CD4-positive, alpha-beta T cell treated with Interferon gamma for 1 hour (primary cell): ENCODE measurements at regions not wholly inside any gene's neighbourhood (a gene's known extent, or its start where the extent isn't known, plus 50 kb on each side); places are given as distances from the start of the nearest gene placed in this dataset.
"Not testable (repeated sequence)": the region's sequence is repeated elsewhere in the genome, so short reads cannot be mapped to it uniquely, and the experiment has no call there.

Source experiments
- DNase-seq: peaks from one replicate; pipeline ENCODE4 v3.0.0-alpha.2; 2020

DNA sequence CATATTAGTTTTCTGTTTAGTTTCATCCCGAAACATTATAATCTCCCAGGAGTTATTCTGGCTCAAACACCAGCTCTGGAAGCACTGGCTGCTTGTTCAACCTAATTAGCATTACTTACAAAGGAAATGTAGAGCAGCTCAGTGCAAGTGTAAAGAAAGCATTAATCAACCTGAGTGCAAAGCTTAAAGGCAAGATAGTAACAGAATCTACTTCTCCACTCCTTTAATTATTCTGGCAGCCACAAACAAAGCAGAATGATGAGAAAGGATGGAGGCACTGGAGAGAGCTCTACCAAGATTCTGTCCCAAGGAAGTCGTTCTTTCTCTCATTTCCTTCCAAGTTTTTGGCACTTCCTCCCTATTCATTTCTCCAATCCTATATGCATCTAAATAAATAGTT, 1384.0 kb downstream of the ZPLD1 start:
- no peak for DNase-seq

DNA sequence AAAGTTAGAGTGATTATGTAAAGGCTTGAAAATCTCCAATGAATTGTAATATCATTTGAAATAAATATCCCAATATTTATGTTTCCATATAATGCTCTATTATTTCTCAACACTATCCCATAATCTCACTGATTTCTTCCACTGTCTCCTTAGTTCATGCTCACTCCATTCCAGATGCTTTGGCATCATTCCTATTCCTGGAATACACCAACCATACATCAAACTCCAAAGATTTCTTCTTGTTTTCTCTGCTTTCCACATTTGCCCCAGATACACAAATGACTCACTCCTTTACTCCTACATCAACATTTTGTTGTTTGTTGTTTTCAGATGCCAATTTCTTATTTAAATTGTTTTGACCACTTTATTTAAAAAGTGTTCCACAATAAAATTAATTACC, 1390.8 kb downstream of the ZPLD1 start:
- DNase-seq = no peak

DNA sequence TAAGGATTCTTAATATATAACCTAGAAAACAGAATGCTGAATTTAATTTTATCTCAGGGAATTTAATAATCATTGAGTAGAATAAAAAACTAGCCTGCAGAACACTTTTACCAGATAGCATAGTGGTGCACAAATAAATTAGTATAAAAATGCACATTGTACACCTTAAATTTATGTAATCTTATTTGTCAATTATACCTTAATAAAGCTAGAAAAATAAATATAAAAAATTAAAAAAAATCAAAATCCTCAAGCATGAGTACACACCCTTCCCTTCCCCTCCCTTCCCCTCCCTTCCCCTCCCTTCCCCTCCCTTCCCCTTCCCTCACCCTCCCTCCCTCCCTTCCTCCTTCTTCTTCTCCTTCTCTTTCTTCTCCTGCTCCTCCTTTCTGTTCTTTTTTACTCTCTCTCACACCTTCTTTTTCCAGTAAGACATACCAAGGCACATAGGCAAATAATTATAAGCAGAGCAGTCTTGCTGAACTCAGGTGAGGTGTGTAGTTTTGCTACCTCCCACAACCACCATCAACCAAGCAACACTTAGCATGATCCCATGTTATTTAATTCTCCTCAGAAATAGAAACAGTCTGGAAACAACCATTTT, 1395.0 kb downstream of the ZPLD1 start:
- DNase-seq = no peak

DNA sequence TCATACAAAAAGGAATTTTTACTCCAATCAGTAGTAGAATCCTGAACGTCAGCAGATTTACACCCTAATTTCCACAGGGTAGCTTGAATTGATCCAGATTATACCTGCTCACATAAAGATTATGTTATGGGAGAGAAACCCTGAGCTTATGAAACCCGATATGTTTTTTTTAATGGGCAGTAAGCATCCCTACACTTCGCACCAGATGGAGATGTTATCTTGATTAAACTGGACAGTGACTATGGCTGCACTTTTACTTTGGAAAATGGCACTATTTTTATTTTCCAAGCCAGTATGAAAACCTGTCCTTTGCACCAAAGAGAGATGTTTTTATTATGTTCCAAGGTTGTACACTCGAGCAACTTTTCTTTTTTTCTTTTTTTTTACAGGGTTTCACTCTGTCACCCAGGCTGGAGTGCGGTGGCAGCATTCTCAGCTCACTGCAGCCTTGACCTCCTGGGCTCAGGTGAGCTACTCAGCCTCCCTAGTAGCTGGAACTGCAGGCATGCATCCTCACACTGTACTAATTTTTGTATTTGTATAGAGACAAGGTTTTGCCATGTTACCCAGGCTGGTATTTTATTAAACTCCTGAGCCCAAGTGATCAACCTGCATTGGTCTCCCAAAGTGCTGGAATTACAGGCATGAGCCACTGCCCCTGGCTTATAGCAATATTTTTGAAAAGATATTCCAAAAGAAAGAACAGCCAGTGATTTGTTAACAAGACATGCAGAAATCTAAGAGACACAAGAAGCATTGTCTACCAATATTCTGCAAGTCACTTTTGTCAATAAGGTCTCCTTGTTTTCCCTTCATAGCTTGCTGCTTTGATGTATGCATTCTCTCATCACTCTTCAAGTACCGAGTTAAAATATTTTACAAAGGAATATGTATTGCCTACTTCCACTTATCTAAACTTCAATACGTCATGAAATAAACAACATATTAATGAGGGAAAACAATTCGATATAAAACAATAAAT, 1412.6 kb downstream of the ZPLD1 start:
- DNase-seq = no peak

DNA sequence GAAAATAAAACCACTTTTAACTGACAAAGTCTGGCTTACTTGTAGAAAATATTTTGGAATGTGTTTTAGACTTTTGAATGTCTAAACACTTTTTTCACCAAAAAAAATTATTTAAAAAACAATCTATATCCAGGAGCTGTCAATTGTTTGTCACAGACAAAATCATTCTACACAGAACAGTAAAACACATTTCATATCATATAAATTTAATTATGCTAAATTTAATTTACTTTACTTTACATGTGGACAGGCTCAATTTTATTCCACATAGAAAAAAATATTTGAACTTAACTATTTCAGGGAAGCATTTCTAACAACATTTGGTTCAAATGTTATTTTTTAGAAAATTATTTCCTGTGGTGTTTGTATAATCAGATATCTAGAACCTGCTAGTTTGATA, 1417.0 kb downstream of the ZPLD1 start:
- DNase-seq = no peak

DNA sequence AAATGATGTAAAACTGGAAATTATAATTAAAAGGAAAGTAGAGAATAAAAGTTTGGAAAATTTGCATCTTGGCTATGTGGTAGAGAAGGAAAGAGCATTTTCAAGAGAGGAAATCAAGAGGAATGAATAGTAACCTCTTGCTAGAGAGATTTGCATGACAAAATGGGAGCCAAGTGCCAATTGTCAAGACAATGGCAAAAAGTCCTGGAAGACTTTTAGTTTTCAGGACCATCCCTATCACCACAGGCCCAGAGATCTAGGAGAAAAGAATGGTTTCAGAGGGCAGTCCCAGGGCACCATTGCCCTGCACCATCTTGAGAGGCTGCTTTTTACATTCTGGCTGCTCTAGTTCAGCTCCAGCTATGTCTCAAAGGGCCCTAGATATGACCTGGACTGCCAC, 1427.6 kb downstream of the ZPLD1 start:
- DNase-seq = no peak

DNA sequence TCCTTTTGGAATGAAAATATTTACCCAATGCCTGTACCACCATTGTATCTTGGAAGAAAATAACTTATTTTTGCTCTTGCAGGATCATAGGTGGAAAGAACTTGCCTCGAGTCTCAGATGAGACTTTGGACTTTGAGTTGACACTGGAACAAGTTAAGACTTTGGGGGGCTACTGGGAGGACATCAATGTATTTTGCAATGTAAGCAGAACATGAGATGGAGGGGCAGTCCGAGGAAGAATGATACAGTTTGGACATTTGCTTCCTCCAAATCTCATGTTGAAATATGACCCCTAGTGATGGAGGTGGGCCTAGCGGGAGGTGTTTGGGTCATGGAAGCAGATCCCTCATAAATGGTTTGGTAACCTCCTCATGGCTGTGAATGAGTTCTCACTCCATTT, 1428.6 kb downstream of the ZPLD1 start:
- no peak for DNase-seq

DNA sequence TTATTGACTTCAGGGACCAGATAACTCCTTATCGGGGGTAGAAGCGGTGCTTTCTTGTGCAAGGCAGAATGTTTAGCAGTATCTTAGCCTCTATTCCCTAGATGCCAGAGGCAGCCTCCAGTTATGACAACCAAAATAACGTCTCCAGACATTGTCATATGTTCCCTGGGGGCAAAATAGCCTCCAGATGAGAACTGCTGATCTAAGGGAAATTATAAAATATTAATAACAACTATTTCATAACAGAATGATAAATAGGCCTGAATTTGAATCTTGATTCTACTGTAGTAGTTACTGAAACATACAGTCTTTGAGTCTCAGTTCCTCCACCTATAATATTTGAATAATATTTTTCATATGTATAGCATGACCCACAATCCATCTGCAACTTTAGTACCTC, 1431.3 kb downstream of the ZPLD1 start:
- DNase-seq = no peak

DNA sequence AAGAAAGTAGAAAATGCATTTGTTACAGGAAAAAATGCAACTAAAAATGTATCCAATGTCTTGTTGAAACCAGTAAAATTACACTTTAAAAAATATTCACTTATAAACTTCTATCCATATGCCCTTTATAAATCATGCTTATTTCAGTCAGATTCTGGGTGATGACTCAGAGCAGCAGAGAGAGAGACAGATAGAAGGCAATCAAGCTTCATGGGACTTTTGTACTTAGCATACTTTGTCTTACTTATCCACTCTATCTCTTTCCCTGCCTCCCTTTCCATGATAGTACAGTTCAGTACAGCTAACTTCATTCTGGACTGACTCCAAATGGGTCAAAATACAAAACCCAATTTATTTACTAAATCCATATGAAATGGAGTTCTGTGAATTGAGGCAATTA, 1438.2 kb downstream of the ZPLD1 start:
- no peak for DNase-seq

DNA sequence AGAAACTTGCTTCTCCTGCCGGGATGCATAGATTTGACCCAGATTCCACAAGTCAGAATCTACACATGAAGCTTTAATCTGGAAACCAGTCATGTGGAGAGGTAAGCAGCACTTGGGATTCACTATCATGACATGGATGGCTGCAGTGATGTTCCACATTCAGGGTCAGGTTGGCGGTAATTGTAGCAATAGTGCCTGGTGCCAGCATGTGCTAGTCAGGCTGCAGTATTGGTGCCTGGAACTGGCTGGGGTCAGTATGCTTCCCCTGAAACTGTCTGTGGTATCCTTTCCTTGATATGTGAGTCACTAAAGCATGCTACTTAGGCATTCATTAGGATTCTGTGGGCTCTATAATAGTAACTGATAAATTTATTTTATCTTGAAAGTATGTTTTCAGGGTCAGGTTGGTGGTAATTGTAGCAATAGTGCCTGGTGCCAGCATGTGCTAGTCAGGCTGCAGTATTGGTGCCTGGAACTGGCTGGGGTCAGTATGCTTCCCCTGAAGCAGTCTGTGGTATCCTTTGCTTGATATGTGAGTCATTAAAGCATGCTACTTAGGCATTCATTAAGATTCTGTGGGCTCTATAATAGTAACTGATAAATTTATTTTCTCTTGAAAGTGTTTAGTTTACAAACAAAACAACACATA, 1439.2 kb downstream of the ZPLD1 start:
- DNase-seq = no peak

DNA sequence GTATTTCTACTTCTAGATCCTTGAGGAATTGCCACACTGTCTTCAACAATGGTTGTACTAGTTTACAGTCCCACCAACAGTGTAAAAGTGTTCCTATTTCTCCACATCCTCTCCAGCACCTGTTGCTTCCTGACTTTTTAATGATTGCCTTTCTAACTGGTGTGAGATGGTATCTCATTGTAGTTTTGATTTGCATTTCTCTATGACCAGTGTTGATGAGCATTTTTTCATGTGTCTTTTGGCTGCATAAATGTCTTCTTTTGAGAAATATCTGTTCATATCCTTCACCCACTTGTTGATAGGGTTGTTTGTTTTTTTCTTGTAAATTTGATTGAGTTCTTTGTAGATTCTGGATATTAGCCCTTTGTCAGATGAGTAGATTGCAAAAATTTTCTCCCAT, 1447.0 kb downstream of the ZPLD1 start:
- not testable (repeated sequence) for DNase-seq

DNA sequence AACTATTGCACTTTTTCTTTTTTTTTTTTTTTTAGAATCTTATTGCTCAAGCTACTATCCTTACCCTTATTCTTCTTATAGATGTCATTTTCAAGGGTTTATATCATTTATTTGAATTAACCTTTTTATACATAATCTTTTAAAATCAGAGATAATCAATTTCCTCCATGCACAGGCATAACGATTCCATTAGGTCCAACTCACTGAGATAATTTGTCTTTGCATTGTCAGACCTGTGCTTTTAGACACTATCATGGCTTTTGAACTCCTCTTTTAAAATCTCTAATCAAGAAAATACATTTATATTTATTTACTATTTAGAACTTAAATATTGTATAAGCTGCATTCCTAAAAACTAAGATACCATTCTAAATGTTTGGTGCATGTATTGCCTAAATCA, 1454.9 kb downstream of the ZPLD1 start:
- no peak for DNase-seq

DNA sequence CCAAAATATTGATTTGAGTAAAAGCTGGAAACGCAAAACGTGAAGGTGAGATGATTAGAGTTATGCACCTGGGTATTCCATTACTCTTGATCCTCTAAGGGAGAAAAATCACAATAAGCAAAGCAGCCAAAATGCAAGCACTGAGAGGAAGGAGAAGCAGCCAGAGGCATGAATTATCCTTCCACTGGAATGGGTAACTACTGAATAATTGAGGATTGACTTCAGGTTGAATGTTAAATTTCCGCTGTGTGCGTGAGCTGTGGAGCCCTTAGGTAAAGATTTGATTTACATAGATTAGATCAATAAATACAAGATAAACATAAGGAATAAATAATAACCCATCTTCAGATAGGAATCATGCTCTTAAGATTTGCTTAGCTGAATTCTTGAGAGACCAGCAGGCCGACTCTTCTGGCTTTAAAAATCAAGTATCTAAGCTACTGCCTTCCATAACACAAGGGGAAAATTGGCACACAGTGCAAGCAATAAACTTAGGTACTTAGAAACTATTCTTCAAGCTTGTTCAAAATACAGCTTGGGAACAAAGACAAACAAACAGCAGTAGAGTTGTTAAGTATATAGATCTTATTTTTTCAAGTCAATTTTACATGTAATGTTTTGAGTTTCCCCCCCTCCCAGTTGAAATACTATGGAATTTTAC, 1459.5 kb downstream of the ZPLD1 start:
- no peak for DNase-seq

DNA sequence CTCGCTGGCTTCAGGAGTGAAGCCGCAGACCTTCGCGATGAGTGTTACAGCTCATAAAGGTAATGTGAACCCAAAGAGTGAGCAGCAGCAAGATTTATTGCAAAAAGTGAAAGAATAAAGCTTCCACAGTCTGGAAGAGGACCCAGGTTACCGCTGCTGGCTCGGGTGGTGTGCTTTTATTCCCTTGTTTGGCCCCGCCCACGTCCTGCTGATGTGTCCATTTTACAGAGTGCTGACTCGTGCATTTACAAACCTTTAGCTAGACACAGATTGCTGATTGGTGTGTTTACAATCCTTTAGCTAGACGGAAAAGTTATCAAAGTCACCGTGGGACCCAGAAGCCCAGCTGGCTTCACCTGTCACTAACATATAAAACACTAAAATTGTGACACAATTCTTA, 1464.5 kb downstream of the ZPLD1 start:
- DNase-seq = no peak

DNA sequence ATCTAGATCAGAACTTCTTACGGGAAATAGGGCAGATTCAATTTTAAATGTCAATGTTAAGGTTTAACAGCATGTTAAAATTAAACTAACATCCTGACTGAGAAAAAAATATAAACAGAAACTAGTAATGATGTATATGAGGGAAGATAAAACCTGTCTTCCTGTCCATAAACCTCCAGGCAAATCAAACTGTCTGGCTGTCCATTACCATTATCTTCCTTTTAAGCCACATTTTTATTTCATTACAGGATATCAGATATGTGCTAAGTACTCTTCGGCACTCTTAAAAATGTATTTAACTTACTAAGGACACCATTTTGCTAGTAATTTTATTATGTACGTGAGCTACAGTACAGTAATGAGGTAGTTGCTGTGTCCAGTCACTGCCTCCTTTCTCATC, 1461.7 kb upstream of the ALCAM start:
- DNase-seq = no peak

DNA sequence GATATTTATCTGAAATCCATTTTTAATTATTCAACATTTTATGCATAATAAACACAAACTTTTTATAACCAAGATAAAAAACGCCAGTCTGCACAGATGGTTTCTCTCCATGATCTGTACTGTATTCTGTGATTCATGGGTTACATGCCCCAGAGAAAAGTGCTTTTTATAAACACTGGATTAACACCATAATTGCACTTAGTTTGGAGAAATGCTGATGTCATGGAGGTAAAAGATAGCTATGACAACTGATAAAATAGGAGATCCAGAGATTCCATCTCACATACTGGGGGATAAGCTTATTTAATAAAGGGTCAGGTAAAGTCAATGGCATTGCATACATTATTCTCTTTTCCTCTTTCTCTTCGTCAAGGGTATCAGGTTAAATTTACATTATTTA, 1460.4 kb upstream of the ALCAM start:
- DNase-seq = no peak

DNA sequence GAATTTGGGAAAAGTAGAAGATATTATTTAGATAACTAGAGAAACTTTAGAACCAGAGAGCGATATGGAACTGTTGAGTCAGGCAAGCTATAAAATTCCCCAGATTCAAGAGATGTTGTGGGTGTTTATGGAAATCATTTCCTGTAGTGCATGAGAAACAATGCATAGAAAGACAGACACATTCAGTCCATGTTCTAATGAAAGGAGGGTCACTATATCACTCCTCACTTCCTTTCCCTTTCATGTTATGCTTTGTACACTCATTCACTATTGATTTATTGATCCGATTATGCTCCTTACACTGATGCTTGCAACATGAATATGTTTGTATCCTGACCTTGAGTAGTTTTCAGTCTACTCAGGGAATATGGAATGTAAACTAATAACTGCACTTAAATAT, 1459.9 kb upstream of the ALCAM start:
- DNase-seq = no peak

DNA sequence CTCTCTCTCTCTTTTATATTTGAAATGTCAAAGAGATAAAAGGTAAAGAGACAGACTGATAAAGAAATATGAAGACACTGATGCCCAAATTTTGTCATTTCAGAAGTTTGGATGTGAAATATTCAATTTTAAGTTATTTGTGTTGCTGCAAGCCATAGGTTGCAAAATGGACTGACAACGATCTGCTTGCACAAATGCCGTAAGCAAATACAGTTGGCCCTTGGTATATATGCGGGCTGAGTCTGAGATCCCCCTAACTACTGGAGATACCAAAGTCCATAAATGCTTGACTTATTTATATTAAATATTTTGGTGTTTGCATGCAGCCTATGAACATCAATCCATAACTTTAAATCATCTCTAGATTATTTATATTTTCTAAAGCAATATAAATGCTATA, 1459.1 kb upstream of the ALCAM start:
- DNase-seq = no peak

DNA sequence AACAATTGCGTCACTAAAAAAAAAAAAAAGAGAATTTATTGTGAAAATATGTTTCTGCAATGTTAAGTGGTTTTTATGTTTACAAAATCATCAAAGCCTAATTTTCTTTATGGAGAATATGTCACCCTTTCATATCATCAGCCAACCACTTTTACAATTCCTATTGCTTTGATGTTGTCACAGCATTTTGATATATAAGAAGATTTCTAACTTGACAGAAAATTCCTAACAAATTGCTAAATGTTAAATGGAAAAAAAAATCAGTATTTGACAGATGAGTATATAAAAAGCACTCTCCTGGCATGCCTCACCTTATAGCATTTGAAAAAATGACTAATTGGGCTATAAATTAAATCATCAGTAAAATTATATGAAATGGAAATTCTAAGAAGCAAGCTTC, 1457.3 kb upstream of the ALCAM start:
- no peak for DNase-seq

DNA sequence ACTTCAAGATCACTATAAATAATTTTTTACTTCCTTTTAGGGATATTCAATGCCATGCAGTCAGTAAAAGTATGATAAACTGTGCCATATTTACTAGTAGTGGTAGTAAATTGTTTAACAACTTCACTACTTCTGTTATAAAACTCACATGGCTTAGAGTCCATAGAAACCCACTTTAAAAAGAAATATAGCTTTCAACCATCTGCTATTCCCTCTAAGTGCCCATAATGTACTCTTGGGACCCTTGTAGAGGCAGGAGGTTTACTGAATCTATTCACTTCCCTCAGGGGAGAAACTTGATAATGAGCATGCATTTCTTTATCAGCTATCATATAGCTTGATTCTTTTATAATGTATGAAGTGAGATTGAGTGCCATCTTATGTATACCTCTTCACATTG, 1448.4 kb upstream of the ALCAM start:
- no peak for DNase-seq

DNA sequence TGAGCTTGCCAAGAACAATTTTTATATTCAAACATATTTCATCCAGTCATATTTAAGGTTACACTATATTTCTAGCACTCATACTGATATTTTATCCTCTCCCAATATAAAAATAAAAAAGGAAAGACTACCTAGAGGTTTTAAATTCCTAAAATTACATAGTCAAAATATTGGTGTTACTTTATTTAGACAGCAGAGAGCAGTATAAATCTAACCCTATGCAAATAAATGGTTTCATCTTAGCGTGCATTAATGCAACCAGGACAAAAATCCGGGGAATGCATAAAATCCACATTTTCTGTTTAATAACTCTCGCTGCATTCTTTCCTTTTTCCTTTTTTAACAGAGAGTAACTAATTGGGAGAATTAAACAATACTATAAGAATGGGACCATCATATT, 1447.4 kb upstream of the ALCAM start:
- DNase-seq = no peak

DNA sequence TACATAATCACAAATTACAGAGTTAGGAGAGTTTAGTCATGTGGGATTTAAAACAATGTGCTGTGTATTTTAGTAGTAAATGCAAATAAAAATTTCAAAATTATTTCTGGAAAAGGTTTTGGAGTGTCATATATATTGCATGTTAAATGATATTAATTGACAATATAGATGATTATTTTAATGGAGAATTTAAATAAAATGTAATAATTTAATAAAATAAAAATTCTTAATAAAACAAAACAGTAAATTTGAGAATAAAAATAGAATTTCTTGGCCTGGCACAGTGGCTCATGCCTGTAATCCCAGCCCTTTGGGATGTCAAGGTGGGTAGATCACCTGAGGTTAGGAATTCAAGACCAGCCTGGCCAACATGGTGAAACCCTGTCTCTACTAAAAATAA, 1442.8 kb upstream of the ALCAM start:
- no peak for DNase-seq

DNA sequence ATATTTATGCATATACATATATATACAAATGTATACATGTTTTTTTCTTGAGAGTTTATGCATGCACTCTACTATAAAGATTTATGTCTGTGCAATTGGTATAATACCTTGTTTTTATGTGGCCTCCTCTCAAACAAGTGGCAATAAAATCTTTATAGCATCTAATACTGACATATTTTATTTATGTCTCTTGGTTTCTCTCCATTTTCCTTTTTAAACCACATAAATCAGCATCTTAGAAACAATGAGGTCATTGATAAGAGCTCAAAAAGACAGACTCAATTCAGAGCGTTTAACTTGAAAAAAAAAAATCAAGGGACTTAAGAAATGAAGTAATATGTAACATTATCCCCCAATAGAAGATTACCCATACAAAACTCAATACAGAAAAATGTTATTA, 1442.2 kb upstream of the ALCAM start:
- no peak for DNase-seq

DNA sequence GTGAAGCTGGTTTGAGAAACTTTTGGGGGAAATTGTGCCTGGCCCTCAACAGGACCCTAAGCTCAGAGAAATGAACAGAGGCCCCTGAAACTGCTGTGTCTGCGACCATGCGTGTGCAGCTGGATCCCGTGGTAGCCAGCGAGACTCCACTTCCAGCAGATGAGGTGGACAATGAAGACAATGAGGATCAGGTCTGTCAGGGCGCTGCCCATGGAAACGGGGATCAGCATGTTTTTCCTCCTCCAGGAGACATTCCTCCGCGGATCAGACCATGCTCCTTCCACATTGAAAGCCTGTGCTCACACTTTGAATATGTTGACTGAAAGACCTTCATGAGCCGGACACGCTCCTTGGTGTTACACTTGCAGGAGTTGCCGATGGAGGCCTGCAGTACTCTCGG, 1439.8 kb upstream of the ALCAM start:
- no peak for DNase-seq
